ENCODE measurements at regions not wholly inside any gene's neighbourhood (a gene's known extent, or its start where the extent isn't known, plus 50 kb on each side); places are given as distances from the start of the nearest gene placed in this dataset.

GRCh38 chr5:6873359-6873758, 160.1 kb downstream of the TENT4A start:
- no peak for DNase-seq

- DNase-seq: no peak
Measured at GRCh38 chr5:6875376-6875775, 162.1 kb downstream of the TENT4A start.

GRCh38 chr5:6877986-6878828, 165.0 kb downstream of the TENT4A start:
- DNase-seq: no peak

- no peak for DNase-seq
Measured at GRCh38 chr5:6885581-6885980, 172.3 kb downstream of the TENT4A start.

- no peak for DNase-seq
Measured at GRCh38 chr5:6886866-6887265, 173.6 kb downstream of the TENT4A start.

GRCh38 chr5:6889030-6889429, 175.8 kb downstream of the TENT4A start:
- no peak for DNase-seq

GRCh38 chr5:6899221-6899620, 186.0 kb downstream of the TENT4A start:
- DNase-seq: no peak

GRCh38 chr5:6900247-6901227, 187.3 kb downstream of the TENT4A start:
- peak; percentile 100 for DNase-seq

- DNase-seq: no peak
Measured at GRCh38 chr5:6902094-6902493, 188.9 kb downstream of the TENT4A start.

- DNase-seq: no peak
Measured at GRCh38 chr5:6902597-6902996, 189.4 kb downstream of the TENT4A start.

- DNase-seq: no peak
Measured at GRCh38 chr5:6903934-6904333, 190.7 kb downstream of the TENT4A start.

- no peak for DNase-seq
Measured at GRCh38 chr5:6904860-6905259, 191.6 kb downstream of the TENT4A start.

- DNase-seq: no peak
Measured at GRCh38 chr5:6905423-6905822, 192.2 kb downstream of the TENT4A start.

GRCh38 chr5:6905883-6906282, 192.7 kb downstream of the TENT4A start:
- no peak for DNase-seq

GRCh38 chr5:6907320-6907918, 194.2 kb downstream of the TENT4A start:
- no peak for DNase-seq

- DNase-seq: no peak
Measured at GRCh38 chr5:6909901-6910300, 196.7 kb downstream of the TENT4A start.

GRCh38 chr5:6910950-6911349, 197.7 kb downstream of the TENT4A start:
- DNase-seq: no peak

GRCh38 chr5:6914347-6914746, 201.1 kb downstream of the TENT4A start:
- DNase-seq: no peak

GRCh38 chr5:6915574-6915973, 202.3 kb downstream of the TENT4A start:
- no peak for DNase-seq

GRCh38 chr5:6918255-6918654, 205.0 kb downstream of the TENT4A start:
- no peak for DNase-seq

GRCh38 chr5:6920628-6921256, 207.5 kb downstream of the TENT4A start:
- DNase-seq: no peak

GRCh38 chr5:6926491-6927038, 213.3 kb downstream of the TENT4A start:
- no peak for DNase-seq

GRCh38 chr5:6936031-6936430, 222.8 kb downstream of the TENT4A start:
- DNase-seq: no peak

Data from NCI-H2081 treated with DMSO at 0.1 percent for 48 hours (cell line).